HG03460 (cell line): ENCODE measurements at regions not wholly inside any gene's neighbourhood (a gene's known extent, or its start where the extent isn't known, plus 50 kb on each side); places are given as distances from the start of the nearest gene placed in this dataset.

ENCODE experiments used
- ATAC-seq: cut with Tn5 transposase; IDR thresholded peaks from one replicate; pipeline ENCODE4 v1.9.1; 2021; ENCODE audit not compliant: unreplicated experiment

- no peak for ATAC-seq
Observed at GRCh38 chr12:24724814-24725213, 224.1 kb downstream of the BCAT1 start.

GRCh38 chr12:24723759-24724158 lies 225.1 kb downstream of the BCAT1 start:
- ATAC-seq, result no peak

GRCh38 chr12:24721191-24721590 lies 227.7 kb downstream of the BCAT1 start:
- no peak for ATAC-seq

GRCh38 chr12:24719293-24719721 lies 229.6 kb downstream of the BCAT1 start:
- peak; percentile 90 for ATAC-seq

GRCh38 chr12:24718617-24719016 lies 230.3 kb downstream of the BCAT1 start:
- no peak for ATAC-seq

- ATAC-seq, result no peak
Observed at GRCh38 chr12:24714237-24714636, 234.7 kb downstream of the BCAT1 start.

- ATAC-seq, result no peak
Observed at GRCh38 chr12:24711056-24712008, 237.6 kb downstream of the BCAT1 start.

- ATAC-seq, result no peak
Observed at GRCh38 chr12:24709216-24709615, 239.7 kb downstream of the BCAT1 start.

- ATAC-seq, result no peak
Observed at GRCh38 chr12:24708718-24709117, 240.2 kb downstream of the BCAT1 start.

- no peak for ATAC-seq
Observed at GRCh38 chr12:24708043-24708442, 240.9 kb downstream of the BCAT1 start.

GRCh38 chr12:24707334-24707733 lies 241.6 kb downstream of the BCAT1 start:
- no peak for ATAC-seq

GRCh38 chr12:24705741-24706358 lies 243.1 kb downstream of the BCAT1 start:
- peak; percentile 99 for ATAC-seq

- ATAC-seq, result no peak
Observed at GRCh38 chr12:24705216-24705615, 243.7 kb downstream of the BCAT1 start.

- no peak for ATAC-seq
Observed at GRCh38 chr12:24701343-24701742, 247.6 kb downstream of the BCAT1 start.

GRCh38 chr12:24698972-24699371 lies 249.9 kb downstream of the BCAT1 start:
- no peak for ATAC-seq

GRCh38 chr12:24697769-24698168 lies 251.1 kb downstream of the BCAT1 start:
- ATAC-seq, result no peak

- no peak for ATAC-seq
Observed at GRCh38 chr12:24697295-24697694, 251.6 kb downstream of the BCAT1 start.

GRCh38 chr12:24696800-24697199 lies 252.1 kb downstream of the BCAT1 start:
- no peak for ATAC-seq

- no peak for ATAC-seq
Observed at GRCh38 chr12:24695657-24696329, 253.1 kb downstream of the BCAT1 start.

GRCh38 chr12:24695103-24695502 lies 253.8 kb downstream of the BCAT1 start:
- no peak for ATAC-seq

- no peak for ATAC-seq
Observed at GRCh38 chr12:24688601-24689000, 260.3 kb downstream of the BCAT1 start.

- no peak for ATAC-seq
Observed at GRCh38 chr12:24681570-24681969, 267.3 kb downstream of the BCAT1 start.
